ENCODE measurements at regions not wholly inside any gene's neighbourhood (a gene's known extent, or its start where the extent isn't known, plus 50 kb on each side); places are given as distances from the start of the nearest gene placed in this dataset.

DNA sequence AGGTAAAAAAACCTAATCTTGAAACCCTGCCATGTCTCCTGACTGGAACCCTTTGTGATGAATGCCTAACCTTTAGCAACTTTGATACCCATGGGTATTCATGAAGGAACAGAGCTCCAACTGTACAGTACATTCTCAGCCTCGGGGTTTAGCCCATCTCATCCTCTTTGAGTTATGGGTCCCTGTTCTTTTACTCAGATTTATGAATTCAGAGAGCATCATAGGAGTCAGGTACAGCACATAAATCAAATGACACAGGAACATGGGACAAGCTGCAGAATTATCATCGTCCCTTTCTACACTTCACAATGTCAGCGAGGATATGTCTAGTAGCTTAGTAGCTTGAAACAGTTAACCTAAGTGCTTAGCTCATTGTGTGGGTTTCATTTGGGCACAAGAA lies 527.4 kb downstream of the NOVA1 start:
- TF ChIP-seq POLR2AphosphoS5 (IDR thresholded peaks at IDR 0.05) = no peak
- TF ChIP-seq, protein P1, sequence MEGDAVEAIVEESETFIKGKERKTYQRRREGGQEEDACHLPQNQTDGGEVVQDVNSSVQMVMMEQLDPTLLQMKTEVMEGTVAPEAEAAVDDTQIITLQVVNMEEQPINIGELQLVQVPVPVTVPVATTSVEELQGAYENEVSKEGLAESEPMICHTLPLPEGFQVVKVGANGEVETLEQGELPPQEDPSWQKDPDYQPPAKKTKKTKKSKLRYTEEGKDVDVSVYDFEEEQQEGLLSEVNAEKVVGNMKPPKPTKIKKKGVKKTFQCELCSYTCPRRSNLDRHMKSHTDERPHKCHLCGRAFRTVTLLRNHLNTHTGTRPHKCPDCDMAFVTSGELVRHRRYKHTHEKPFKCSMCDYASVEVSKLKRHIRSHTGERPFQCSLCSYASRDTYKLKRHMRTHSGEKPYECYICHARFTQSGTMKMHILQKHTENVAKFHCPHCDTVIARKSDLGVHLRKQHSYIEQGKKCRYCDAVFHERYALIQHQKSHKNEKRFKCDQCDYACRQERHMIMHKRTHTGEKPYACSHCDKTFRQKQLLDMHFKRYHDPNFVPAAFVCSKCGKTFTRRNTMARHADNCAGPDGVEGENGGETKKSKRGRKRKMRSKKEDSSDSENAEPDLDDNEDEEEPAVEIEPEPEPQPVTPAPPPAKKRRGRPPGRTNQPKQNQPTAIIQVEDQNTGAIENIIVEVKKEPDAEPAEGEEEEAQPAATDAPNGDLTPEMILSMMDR (IDR thresholded peaks at IDR 0.05 in 8 of 11, conservative IDR thresholded peaks at IDR 0.05 in 3 of 11) = no peak
